ENCODE measurements at regions not wholly inside any gene's neighbourhood (a gene's known extent, or its start where the extent isn't known, plus 50 kb on each side); places are given as distances from the start of the nearest gene placed in this dataset.
A peak's percentile ranks its signal among the peaks of the same experiment; 100 is the strongest.

- TF ChIP-seq CTCF (conservative IDR thresholded peaks at IDR 0.05 in 1 of 2, IDR thresholded peaks at IDR 0.05 in 1 of 2; ENCODE audit: low read depth in 1 of 2, low read length in 2 of 2) = no peak
- TF ChIP-seq EZH2 (IDR thresholded peaks at IDR 0.05; ENCODE audit: low read length, missing control alignments) = no peak
- H3K27me3 ChIP-seq (ENCODE audit: control insufficient read depth, insufficient read depth, low read length) = no peaks in the 10 kb centered on the region
- no peak overlapping the region for H3K9ac ChIP-seq (ENCODE audit: insufficient read depth, low read length)
- peak in 1 of 2 donors; percentile 66 for DNase-seq (ENCODE audit: low read depth in 2 of 2)
- H3K4me3 ChIP-seq (replicated peaks in 1 of 4; ENCODE audit: control extremely low read depth in 1 of 4, insufficient read depth in 1 of 4, low read depth in 3 of 4, low read length in 4 of 4) = no peak overlapping the region
- no peak overlapping the region for H2AFZ ChIP-seq (ENCODE audit: low read length)
- H3K36me3 ChIP-seq (ENCODE audit: control insufficient read depth, insufficient read depth, low read length) = no peaks in the 10 kb centered on the region
- H3K4me1 ChIP-seq (ENCODE audit: control insufficient read depth, extremely low read depth, insufficient read depth, low read length) = no peaks in the 10 kb centered on the region
- no peak overlapping the region for H3K4me2 ChIP-seq (ENCODE audit: extremely low read depth, insufficient read depth, low read length)
- no peaks in the 10 kb centered on the region for H4K20me1 ChIP-seq (ENCODE audit: control insufficient read depth, extremely low read depth, insufficient read depth, low read length)
- H3K79me2 ChIP-seq (ENCODE audit: control insufficient read depth, insufficient read depth, low read length) = no peaks in the 10 kb centered on the region
- no peaks in the 10 kb centered on the region for H3K9me3 ChIP-seq (ENCODE audit: control insufficient read depth, insufficient read depth, low read depth, low read length)
- no peak overlapping the region for H3K27ac ChIP-seq (ENCODE audit: insufficient read depth, low read length)
Observed at GRCh38 chr15:79523266-79523665, 91.1 kb downstream of the MINAR1 start.

GRCh38 chr15:79524531-79524930 is 92.4 kb downstream of the MINAR1 start:
- Histone ChIP-seq H3K9ac (ENCODE audit: insufficient read depth, low read length) (no peak overlapping the region), H3K4me2 (ENCODE audit: extremely low read depth, insufficient read depth, low read length) (no peak overlapping the region), H3K4me1 (ENCODE audit: control insufficient read depth, extremely low read depth, insufficient read depth, low read length) (no peaks in the 10 kb centered on the region), H3K4me3 (replicated peaks in 1 of 4; ENCODE audit: control extremely low read depth in 1 of 4, insufficient read depth in 1 of 4, low read depth in 3 of 4, low read length in 4 of 4) (no peak overlapping the region), H3K27ac (ENCODE audit: insufficient read depth, low read length) (no peak overlapping the region), H3K27me3 (ENCODE audit: control insufficient read depth, insufficient read depth, low read length) (no peaks in the 10 kb centered on the region), H3K79me2 (ENCODE audit: control insufficient read depth, insufficient read depth, low read length) (no peaks in the 10 kb centered on the region), H4K20me1 (ENCODE audit: control insufficient read depth, extremely low read depth, insufficient read depth, low read length) (no peaks in the 10 kb centered on the region), H2AFZ (ENCODE audit: low read length) (no peak overlapping the region), H3K9me3 (ENCODE audit: control insufficient read depth, insufficient read depth, low read depth, low read length) (no peaks in the 10 kb centered on the region), H3K36me3 (ENCODE audit: control insufficient read depth, insufficient read depth, low read length) (no peaks in the 10 kb centered on the region)
- TF ChIP-seq CTCF (conservative IDR thresholded peaks at IDR 0.05 in 1 of 2, IDR thresholded peaks at IDR 0.05 in 1 of 2; ENCODE audit: low read depth in 1 of 2, low read length in 2 of 2) (no peak), EZH2 (IDR thresholded peaks at IDR 0.05; ENCODE audit: low read length, missing control alignments) (no peak)
- no peak for DNase-seq (ENCODE audit: low read depth in 2 of 2)

- TF ChIP-seq CTCF (conservative IDR thresholded peaks at IDR 0.05 in 1 of 2, IDR thresholded peaks at IDR 0.05 in 1 of 2; ENCODE audit: low read depth in 1 of 2, low read length in 2 of 2) (no peak), EZH2 (IDR thresholded peaks at IDR 0.05; ENCODE audit: low read length, missing control alignments) (no peak)
- H3K79me2 ChIP-seq (ENCODE audit: control insufficient read depth, insufficient read depth, low read length) = no peaks in the 10 kb centered on the region
- no peaks in the 10 kb centered on the region for H4K20me1 ChIP-seq (ENCODE audit: control insufficient read depth, extremely low read depth, insufficient read depth, low read length)
- no peak overlapping the region for H3K27ac ChIP-seq (ENCODE audit: insufficient read depth, low read length)
- no peak overlapping the region for H2AFZ ChIP-seq (ENCODE audit: low read length)
- H3K9me3 ChIP-seq (ENCODE audit: control insufficient read depth, insufficient read depth, low read depth, low read length) = no peaks in the 10 kb centered on the region
- H3K27me3 ChIP-seq (ENCODE audit: control insufficient read depth, insufficient read depth, low read length) = no peaks in the 10 kb centered on the region
- no peak overlapping the region for H3K4me2 ChIP-seq (ENCODE audit: extremely low read depth, insufficient read depth, low read length)
- no peak overlapping the region for H3K9ac ChIP-seq (ENCODE audit: insufficient read depth, low read length)
- no peaks in the 10 kb centered on the region for H3K36me3 ChIP-seq (ENCODE audit: control insufficient read depth, insufficient read depth, low read length)
- DNase-seq (ENCODE audit: low read depth in 2 of 2) = no peak
- no peaks in the 10 kb centered on the region for H3K4me1 ChIP-seq (ENCODE audit: control insufficient read depth, extremely low read depth, insufficient read depth, low read length)
- no peak overlapping the region for H3K4me3 ChIP-seq (replicated peaks in 1 of 4; ENCODE audit: control extremely low read depth in 1 of 4, insufficient read depth in 1 of 4, low read depth in 3 of 4, low read length in 4 of 4)
Observed at GRCh38 chr15:79526376-79526775, 94.2 kb downstream of the MINAR1 start.
